CD14-positive monocyte (primary cell): ENCODE measurements at regions not wholly inside any gene's neighbourhood (a gene's known extent, or its start where the extent isn't known, plus 50 kb on each side); places are given as distances from the start of the nearest gene placed in this dataset.
"Not testable (repeated sequence)": the region's sequence is repeated elsewhere in the genome, so short reads cannot be mapped to it uniquely, and the experiment has no call there.

Experiments
- DNase-seq, 3 donors: peaks; one replicate each; pipeline ENCODE4 v3.0.0-alpha.2; 2011 to 2022
- H2AFZ ChIP-seq: 2 replicates; pipeline ENCODE4 v1.6.0; 2012; ENCODE audit warnings: mild to moderate bottlenecking, low read depth, low read length, inconsistent platforms; ENCODE audit not compliant: insufficient read depth, poor library complexity, severe bottlenecking
- H3K27ac ChIP-seq, 2 donors: 1 replicate in 1 of 2; 2 replicates in 1 of 2; pipeline ENCODE4 v1.5.1; 2012 to 2013; ENCODE audit warnings: low read length in 2 of 2, control low read depth in 1 of 2, inconsistent platforms in 1 of 2, low read depth in 1 of 2, mild to moderate bottlenecking in 1 of 2
- H3K27me3 ChIP-seq, 2 donors: one replicate each; pipeline versions ENCODE4 v1.6.0 to v1.6.1; 2011 to 2013; ENCODE audit warnings: low read length in 2 of 2; ENCODE audit not compliant: control insufficient read depth in 2 of 2, insufficient read depth in 2 of 2
- H3K36me3 ChIP-seq, 2 donors: replicated peaks in 1 of 2; 1 replicate in 1 of 2; 2 replicates in 1 of 2; pipeline versions ENCODE4 v1.5.1 to v1.6.1; 2012 to 2013; ENCODE audit warnings: low read length in 2 of 2, control low read depth in 1 of 2, inconsistent platforms in 1 of 2, mild to moderate bottlenecking in 1 of 2; ENCODE audit not compliant: insufficient read depth in 2 of 2, control insufficient read depth in 1 of 2
- H3K4me1 ChIP-seq, 2 donors: 1 replicate in 1 of 2; 2 replicates in 1 of 2; pipeline versions ENCODE4 v1.5.1 to v1.6.1; 2012 to 2013; ENCODE audit warnings: low read length in 2 of 2, control low read depth in 1 of 2, inconsistent platforms in 1 of 2, mild to moderate bottlenecking in 1 of 2, moderate library complexity in 1 of 2; ENCODE audit not compliant: insufficient read depth in 2 of 2, control insufficient read depth in 1 of 2
- H3K4me2 ChIP-seq: replicated peaks from 2 replicates; pipeline ENCODE3; 2012; ENCODE audit warnings: low read length, moderate library complexity, mild to moderate bottlenecking; ENCODE audit not compliant: poor library complexity, severe bottlenecking; ENCODE audit errors: extremely low read depth
- H3K4me3 ChIP-seq, 3 experiments: fragments of 200-600 bp in 1 of 3; sonication (generic) in 1 of 3; replicated peaks in 1 of 3; 1 replicate in 2 of 3; 2 replicates in 1 of 3; pipeline ENCODE4 v1.5.1; 2011 to 2013; ENCODE audit warnings: low read length in 3 of 3, mild to moderate bottlenecking in 3 of 3, control low read depth in 2 of 3, low read depth in 2 of 3, inconsistent platforms in 1 of 3, moderate library complexity in 1 of 3
- H3K79me2 ChIP-seq: 2 replicates; pipeline ENCODE4 v1.6.0; 2012; ENCODE audit warnings: mild to moderate bottlenecking, control low read depth, inconsistent platforms, low read length, moderate library complexity; ENCODE audit not compliant: insufficient read depth
- H3K9ac ChIP-seq: 2 replicates; pipeline ENCODE4 v1.6.0; 2017; ENCODE audit warnings: low read length, mild to moderate bottlenecking; ENCODE audit not compliant: insufficient read depth, poor library complexity, severe bottlenecking
- H3K9me3 ChIP-seq, 2 donors: replicated peaks in 1 of 2; 1 replicate in 1 of 2; 2 replicates in 1 of 2; pipeline versions ENCODE4 v1.5.1 to v1.6.1; 2012 to 2013; ENCODE audit warnings: low read length in 2 of 2, control low read depth in 1 of 2; ENCODE audit not compliant: control insufficient read depth in 1 of 2, insufficient read depth in 1 of 2
- H4K20me1 ChIP-seq: 2 replicates; pipeline ENCODE4 v1.6.0; 2012; ENCODE audit warnings: mild to moderate bottlenecking, low read length, control low read depth, moderate library complexity; ENCODE audit not compliant: insufficient read depth
- H3K27ac Mint-ChIP-seq, 7 donors: one replicate each; pipeline ENCODE4 v1.8.0; 2020; ENCODE audit warnings: mild to moderate bottlenecking in 7 of 7, mixed read lengths in 7 of 7, moderate library complexity in 6 of 7, inconsistent platforms in 2 of 7
- H3K27me3 Mint-ChIP-seq, 3 donors: one replicate each; pipeline ENCODE4 v1.8.0; 2021 to 2022; ENCODE audit warnings: low read depth in 3 of 3, mild to moderate bottlenecking in 3 of 3, mixed read lengths in 3 of 3, moderate library complexity in 3 of 3, inconsistent platforms in 1 of 3
- H3K36me3 Mint-ChIP-seq, 2 donors: one replicate each; pipeline ENCODE4 v1.8.0; 2020; ENCODE audit warnings: mixed read lengths in 2 of 2, inconsistent platforms in 1 of 2, mild to moderate bottlenecking in 1 of 2
- H3K4me1 Mint-ChIP-seq: one replicate; pipeline ENCODE4 v1.8.0; 2020; ENCODE audit warnings: mild to moderate bottlenecking, mixed read lengths
- H3K4me3 Mint-ChIP-seq, 2 donors: one replicate each; pipeline ENCODE4 v1.8.0; 2020; ENCODE audit warnings: mild to moderate bottlenecking in 2 of 2, mixed read lengths in 2 of 2, moderate library complexity in 1 of 2
- H3K9me3 Mint-ChIP-seq, 7 donors: one replicate each; pipeline ENCODE4 v1.8.0; 2020 to 2022; ENCODE audit warnings: mixed read lengths in 7 of 7, mild to moderate bottlenecking in 6 of 7, moderate library complexity in 6 of 7, inconsistent platforms in 2 of 7
- CTCF ChIP-seq: fragments of 200-600 bp; IDR thresholded peaks from one replicate; pipeline ENCODE4 v1.8.0; 2022; ENCODE audit warnings: antibody characterized with exemption, mild to moderate bottlenecking
- WGBS: methylation state at CpG from one replicate; pipeline ENCODE4 v1.1.5; 2013; ENCODE audit warnings: missing lambda C conversion rate; ENCODE audit not compliant: insufficient coverage; 5-methylcytosine and 5-hydroxymethylcytosine counted together
- intact Hi-C, 2 donors: fragments of 100-400 bp; cut with micrococcal nuclease; formaldehyde crosslinking; loops; one replicate each; pipeline versions ENCODE4 v1.15.0 to v1.15.1; 2023

GRCh38 chr1:117301901-117302300 is 65.3 kb upstream of the MAN1A2 start:
- Histone ChIP-seq H3K4me3 (no peak overlapping the region), H3K36me3 (no peaks in the 10 kb centered on the region), H3K27me3 (no peaks in the 10 kb centered on the region), H3K4me1 (no peaks in the 10 kb centered on the region), H3K4me2 (no peak overlapping the region), H3K79me2 (no peaks in the 10 kb centered on the region), H4K20me1 (no peaks in the 10 kb centered on the region), H3K9me3 (no peaks in the 10 kb centered on the region), H3K9ac (no peak overlapping the region), H3K27ac (no peak overlapping the region), H2AFZ (no peak overlapping the region)
- Mint-ChIP-seq H3K27me3 (peaks cover 0 to 4% (median 2%) of the 10 kb centered on the region in 3 donors), H3K9me3 (peaks cover 0 to 6% (median 0%) of the 10 kb centered on the region in 7 donors), H3K36me3 (no peaks in the 10 kb centered on the region), H3K4me3 (no peak overlapping the region), H3K4me1 (no peaks in the 10 kb centered on the region), H3K27ac (peak overlapping the region in 1 of 7 donors; percentile 69)
- intact Hi-C loops: no loop called here
- WGBS: no CpG with 5 or more reads among the region's 1 CpG
- DNase-seq: no peak
- no peak for TF ChIP-seq CTCF

- H3K4me3 Mint-ChIP-seq, H3K4me2 ChIP-seq, H2AFZ ChIP-seq, H3K9me3 ChIP-seq, H4K20me1 ChIP-seq, DNase-seq, H3K27me3 ChIP-seq, H3K79me2 ChIP-seq, H3K27me3 Mint-ChIP-seq, H3K36me3 Mint-ChIP-seq, H3K9me3 Mint-ChIP-seq, H3K4me3 ChIP-seq, H3K4me1 Mint-ChIP-seq, H3K27ac ChIP-seq, H3K4me1 ChIP-seq, H3K9ac ChIP-seq, intact Hi-C loops, H3K27ac Mint-ChIP-seq, H3K36me3 ChIP-seq: not testable (repeated sequence)
- no CpG with 5 or more reads among the region's 6 CpGs for WGBS
Measured at GRCh38 chr1:117300183-117300582, 67.1 kb upstream of the MAN1A2 start.
